NCI-H69 (cell line): ENCODE measurements at regions not wholly inside any gene's neighbourhood (a gene's known extent, or its start where the extent isn't known, plus 50 kb on each side); places are given as distances from the start of the nearest gene placed in this dataset.
A peak's percentile ranks its signal among the peaks of the same experiment; 100 is the strongest.

ENCODE experiments used
- DNase-seq: peaks from one replicate; lab custom pipeline; 2025; lab: John Stamatoyannopoulos, UW

GRCh38 chr9:107064378-107064777 is 201.4 kb downstream of the ZNF462 start:
- no peak for DNase-seq

- no peak for DNase-seq
Measured at GRCh38 chr9:107065549-107065948, 202.6 kb downstream of the ZNF462 start.

GRCh38 chr9:107067739-107068416 is 204.9 kb downstream of the ZNF462 start:
- peak; percentile 68 for DNase-seq

- DNase-seq = no peak
Measured at GRCh38 chr9:107068581-107068980, 205.6 kb downstream of the ZNF462 start.

- peak; percentile 55 for DNase-seq
Measured at GRCh38 chr9:107070586-107070985, 207.6 kb downstream of the ZNF462 start.

GRCh38 chr9:107078061-107078460 is 205.0 kb upstream of the RAD23B start:
- DNase-seq = no peak

GRCh38 chr9:107079589-107079988 is 203.5 kb upstream of the RAD23B start:
- peak; percentile 61 for DNase-seq

- peak; percentile 14 for DNase-seq
Measured at GRCh38 chr9:107080130-107080529, 202.9 kb upstream of the RAD23B start.

GRCh38 chr9:107086460-107086859 is 196.6 kb upstream of the RAD23B start:
- DNase-seq = no peak

GRCh38 chr9:107087222-107087621 is 195.9 kb upstream of the RAD23B start:
- no peak for DNase-seq

- DNase-seq = peak; percentile 43
Measured at GRCh38 chr9:107090218-107090617, 192.9 kb upstream of the RAD23B start.

- no peak for DNase-seq
Measured at GRCh38 chr9:107093365-107094060, 189.6 kb upstream of the RAD23B start.

GRCh38 chr9:107094370-107094769 is 188.7 kb upstream of the RAD23B start:
- peak; percentile 26 for DNase-seq

- no peak for DNase-seq
Measured at GRCh38 chr9:107100591-107100990, 182.5 kb upstream of the RAD23B start.

- DNase-seq = peak; percentile 49
Measured at GRCh38 chr9:107102011-107102410, 181.1 kb upstream of the RAD23B start.

- no peak for DNase-seq
Measured at GRCh38 chr9:107103621-107104020, 179.5 kb upstream of the RAD23B start.

GRCh38 chr9:107105784-107106183 is 177.3 kb upstream of the RAD23B start:
- DNase-seq = peak; percentile 94

GRCh38 chr9:107106416-107106815 is 176.7 kb upstream of the RAD23B start:
- no peak for DNase-seq

GRCh38 chr9:107108342-107109130 is 174.5 kb upstream of the RAD23B start:
- DNase-seq = peak; percentile 80

- DNase-seq = no peak
Measured at GRCh38 chr9:107109324-107109723, 173.8 kb upstream of the RAD23B start.

- DNase-seq = no peak
Measured at GRCh38 chr9:107110153-107110552, 172.9 kb upstream of the RAD23B start.

- DNase-seq = no peak
Measured at GRCh38 chr9:107112707-107113243, 170.3 kb upstream of the RAD23B start.
